H9 (cell line): ENCODE measurements at regions not wholly inside any gene's neighbourhood (a gene's known extent, or its start where the extent isn't known, plus 50 kb on each side); places are given as distances from the start of the nearest gene placed in this dataset.

Experiments used
- DNase-seq: peaks from one replicate; pipeline ENCODE4 v3.0.0-alpha.2; 2017
- H2AFZ ChIP-seq: one replicate; pipeline ENCODE4 v1.6.1; 2013; ENCODE audit warnings: mild to moderate bottlenecking, low read length, control low read depth, moderate library complexity
- H2AK5ac ChIP-seq: 2 replicates; pipeline ENCODE4 v1.6.1; 2013; ENCODE audit warnings: low read length, control low read depth, mixed read lengths; ENCODE audit not compliant: insufficient read length
- H2BK120ac ChIP-seq: one replicate; pipeline ENCODE4 v1.6.1; 2013; ENCODE audit warnings: low read depth, mild to moderate bottlenecking, low read length, control low read depth, inconsistent platforms; ENCODE audit not compliant: poor library complexity, severe bottlenecking
- H2BK12ac ChIP-seq: 2 replicates; pipeline ENCODE4 v1.6.1; 2013; ENCODE audit warnings: low read length, control low read depth, mixed read lengths, low read depth; ENCODE audit not compliant: insufficient read length
- H2BK15ac ChIP-seq: 2 replicates; pipeline ENCODE4 v1.6.1; 2013; ENCODE audit warnings: low read depth, low read length, control low read depth
- H2BK20ac ChIP-seq: one replicate; pipeline ENCODE4 v1.6.1; 2013; ENCODE audit warnings: low read depth, mild to moderate bottlenecking, low read length, control low read depth, inconsistent platforms; ENCODE audit not compliant: poor library complexity, severe bottlenecking
- H2BK5ac ChIP-seq: 2 replicates; pipeline ENCODE4 v1.6.1; 2013; ENCODE audit warnings: low read length, control low read depth, mixed read lengths; ENCODE audit not compliant: insufficient read length
- H3K14ac ChIP-seq: 2 replicates; pipeline ENCODE4 v1.6.1; 2013; ENCODE audit warnings: low read length, control low read depth; ENCODE audit not compliant: insufficient read depth
- H3K18ac ChIP-seq: 2 replicates; pipeline ENCODE4 v1.6.1; 2013; ENCODE audit warnings: low read depth, mild to moderate bottlenecking, mixed read lengths, low read length, control low read depth; ENCODE audit not compliant: insufficient read length
- H3K23ac ChIP-seq: 2 replicates; pipeline ENCODE4 v1.6.1; 2013; ENCODE audit warnings: low read length, control low read depth, mixed read lengths, low read depth; ENCODE audit not compliant: insufficient read length
- H3K23me2 ChIP-seq: 2 replicates; pipeline ENCODE4 v1.6.1; 2013; ENCODE audit warnings: low read depth, mild to moderate bottlenecking, mixed read lengths, low read length, control low read depth; ENCODE audit not compliant: insufficient read length, poor library complexity, severe bottlenecking
- H3K27ac ChIP-seq: 2 replicates; pipeline ENCODE4 v1.5.1; 2013; ENCODE audit warnings: low read length, control low read depth, mixed read lengths, low read depth; ENCODE audit not compliant: insufficient read length
- H3K27me3 ChIP-seq: 2 replicates; pipeline ENCODE4 v1.6.1; 2013; ENCODE audit warnings: low read length, control low read depth, inconsistent platforms; ENCODE audit not compliant: insufficient read depth
- H3K4ac ChIP-seq: 2 replicates; pipeline ENCODE4 v1.6.1; 2013; ENCODE audit warnings: low read depth, mild to moderate bottlenecking, control low read depth, inconsistent platforms, low read length, moderate library complexity
- H3K4me1 ChIP-seq: 2 replicates; pipeline ENCODE4 v1.6.1; 2013; ENCODE audit warnings: low read length, control low read depth, inconsistent platforms; ENCODE audit not compliant: insufficient read depth
- H3K4me2 ChIP-seq: 2 replicates; pipeline ENCODE4 v1.6.1; 2013; ENCODE audit warnings: low read length, control low read depth, mixed read lengths; ENCODE audit not compliant: insufficient read length, insufficient read depth
- H3K56ac ChIP-seq: 2 replicates; pipeline ENCODE4 v1.6.1; 2013; ENCODE audit warnings: low read depth, mild to moderate bottlenecking, mixed read lengths, low read length, control low read depth; ENCODE audit not compliant: insufficient read length
- H3K79me1 ChIP-seq: 2 replicates; pipeline ENCODE4 v1.6.1; 2013; ENCODE audit warnings: low read depth, mild to moderate bottlenecking, moderate library complexity, low read length, control low read depth, inconsistent platforms; ENCODE audit not compliant: insufficient read depth, poor library complexity, severe bottlenecking
- H3K79me2 ChIP-seq: 2 replicates; pipeline ENCODE4 v1.6.1; 2013; ENCODE audit warnings: low read length, control low read depth, inconsistent platforms; ENCODE audit not compliant: insufficient read depth
- H3K9ac ChIP-seq: 2 replicates; pipeline ENCODE4 v1.6.1; 2013; ENCODE audit warnings: low read length, control low read depth, mixed read lengths; ENCODE audit not compliant: insufficient read length; ENCODE audit errors: extremely low read depth
- H3K9me3 ChIP-seq: one replicate; pipeline ENCODE4 v1.6.1; 2013; ENCODE audit warnings: low read depth, low read length, inconsistent platforms; ENCODE audit not compliant: control insufficient read depth
- H3T11ph ChIP-seq: one replicate; pipeline ENCODE4 v1.6.1; 2013; ENCODE audit warnings: mild to moderate bottlenecking, low read length, control low read depth, inconsistent platforms
- H4K20me1 ChIP-seq: one replicate; pipeline ENCODE4 v1.6.1; 2013; ENCODE audit not compliant: control insufficient read depth, insufficient read length, insufficient read depth
- H4K5ac ChIP-seq: 2 replicates; pipeline ENCODE4 v1.6.1; 2013; ENCODE audit warnings: low read depth, mild to moderate bottlenecking, mixed read lengths, low read length, control low read depth; ENCODE audit not compliant: insufficient read length
- H4K8ac ChIP-seq: replicated peaks from 2 replicates; pipeline ENCODE4 v1.6.1; 2013; ENCODE audit warnings: low read length, control low read depth, mixed read lengths, low read depth; ENCODE audit not compliant: insufficient read length
- H4K91ac ChIP-seq: 2 replicates; pipeline ENCODE4 v1.6.1; 2013; ENCODE audit warnings: low read depth, mild to moderate bottlenecking, moderate library complexity, mixed read lengths, low read length, control low read depth; ENCODE audit not compliant: insufficient read length
- H3K27ac Mint-ChIP-seq, 3 experiments: 2 replicates in 2 of 3; 3 replicates in 1 of 3; pipeline ENCODE4 v1.8.0; 2020 to 2021; ENCODE audit warnings: mixed read lengths in 3 of 3, mild to moderate bottlenecking in 1 of 3, moderate library complexity in 1 of 3
- H3K27me3 Mint-ChIP-seq: 2 replicates; pipeline ENCODE4 v1.8.0; 2021; ENCODE audit warnings: low read depth, mild to moderate bottlenecking, moderate library complexity, mixed read lengths
- H3K36me3 Mint-ChIP-seq, 3 experiments: 2 replicates in 2 of 3; 3 replicates in 1 of 3; pipeline ENCODE4 v1.8.0; 2020 to 2021; ENCODE audit warnings: low read depth in 3 of 3, mixed read lengths in 3 of 3; ENCODE audit not compliant: insufficient read depth in 1 of 3
- H3K4me1 Mint-ChIP-seq, 2 experiments: 2 replicates each; pipeline ENCODE4 v1.8.0; 2020; ENCODE audit warnings: mixed read lengths in 2 of 2
- H3K4me3 Mint-ChIP-seq, 2 experiments: 2 replicates in 1 of 2; 3 replicates in 1 of 2; pipeline ENCODE4 v1.8.0; 2020 to 2021; ENCODE audit warnings: mild to moderate bottlenecking in 2 of 2, mixed read lengths in 2 of 2, moderate library complexity in 1 of 2
- H3K9me3 Mint-ChIP-seq, 2 experiments: 2 replicates in 1 of 2; 3 replicates in 1 of 2; pipeline ENCODE4 v1.8.0; 2020; ENCODE audit warnings: mild to moderate bottlenecking in 2 of 2, mixed read lengths in 2 of 2, moderate library complexity in 1 of 2
- CTCF ChIP-seq: fragments of 200-600 bp; sonication (generic); conservative IDR thresholded peaks from 3 replicates; pipeline ENCODE4 v1.8.0; 2021; ENCODE audit warnings: antibody characterized with exemption, mild to moderate bottlenecking
- WGBS: extraction: QIAGEN DNeasy Blood & Tissue Kit; methylation state at CpG from one replicate; pipeline ENCODE4 v1.1.7; 2013; ENCODE audit warnings: missing lambda C conversion rate, low lambda C conversion rate, mixed read lengths; ENCODE audit not compliant: insufficient read length; ENCODE audit errors: extremely low coverage; 5-methylcytosine and 5-hydroxymethylcytosine counted together

- Histone ChIP-seq H3K27ac (no peak overlapping the region), H4K20me1 (peaks cover 2% of the 10 kb centered on the region), H3K79me1 (no peaks in the 10 kb centered on the region), H4K91ac (no peak overlapping the region), H3T11ph (no peak overlapping the region), H3K14ac (no peak overlapping the region), H3K27me3 (peaks cover 15% of the 10 kb centered on the region; the same call in 1 of the 2 replicates), H2BK5ac (no peak overlapping the region), H3K9ac (no peak overlapping the region), H2AK5ac (no peak overlapping the region), H3K4ac (no peak overlapping the region), H3K79me2 (no peaks in the 10 kb centered on the region), H3K9me3 (no peaks in the 10 kb centered on the region), H4K8ac (no peak overlapping the region), H3K18ac (no peak overlapping the region), H3K4me1 (no peaks in the 10 kb centered on the region; the same call in 1 of the 2 replicates), H2BK12ac (no peak overlapping the region), H3K23me2 (peaks cover 7% of the 10 kb centered on the region), H3K4me2 (no peak overlapping the region), H2BK120ac (no peak overlapping the region), H2BK20ac (no peak overlapping the region), H2AFZ (no peak overlapping the region), H4K5ac (no peak overlapping the region), H3K23ac (no peak overlapping the region), H3K56ac (no peak overlapping the region), H2BK15ac (no peak overlapping the region)
- Mint-ChIP-seq H3K27ac (peak overlapping the region in 1 of 3 experiments; percentile 18; a peak in 1 of 7 replicates), H3K36me3 (no peaks in the 10 kb centered on the region), H3K4me3 (no peak overlapping the region), H3K4me1 (peaks cover 29 to 45% of the 10 kb centered on the region in 2 experiments), H3K27me3 (peaks cover 69% of the 10 kb centered on the region), H3K9me3 (peaks cover 0 to 4% of the 10 kb centered on the region in 2 experiments; a peak in 1 of 5 replicates)
- DNase-seq: no peak
- WGBS: no CpG with 5 or more reads among the region's 10 CpGs
- TF ChIP-seq CTCF: no peak
These were observed 136.0 kb downstream of the SOX1 start for GRCh38 chr13:112202966-112203365.
